EH (cell line): ENCODE measurements at regions not wholly inside any gene's neighbourhood (a gene's known extent, or its start where the extent isn't known, plus 50 kb on each side); places are given as distances from the start of the nearest gene placed in this dataset.

Experiments used
- DNase-seq: peaks from one replicate; pipeline ENCODE4 v3.0.0-alpha.2; 2015; ENCODE audit warnings: low read depth

DNA sequence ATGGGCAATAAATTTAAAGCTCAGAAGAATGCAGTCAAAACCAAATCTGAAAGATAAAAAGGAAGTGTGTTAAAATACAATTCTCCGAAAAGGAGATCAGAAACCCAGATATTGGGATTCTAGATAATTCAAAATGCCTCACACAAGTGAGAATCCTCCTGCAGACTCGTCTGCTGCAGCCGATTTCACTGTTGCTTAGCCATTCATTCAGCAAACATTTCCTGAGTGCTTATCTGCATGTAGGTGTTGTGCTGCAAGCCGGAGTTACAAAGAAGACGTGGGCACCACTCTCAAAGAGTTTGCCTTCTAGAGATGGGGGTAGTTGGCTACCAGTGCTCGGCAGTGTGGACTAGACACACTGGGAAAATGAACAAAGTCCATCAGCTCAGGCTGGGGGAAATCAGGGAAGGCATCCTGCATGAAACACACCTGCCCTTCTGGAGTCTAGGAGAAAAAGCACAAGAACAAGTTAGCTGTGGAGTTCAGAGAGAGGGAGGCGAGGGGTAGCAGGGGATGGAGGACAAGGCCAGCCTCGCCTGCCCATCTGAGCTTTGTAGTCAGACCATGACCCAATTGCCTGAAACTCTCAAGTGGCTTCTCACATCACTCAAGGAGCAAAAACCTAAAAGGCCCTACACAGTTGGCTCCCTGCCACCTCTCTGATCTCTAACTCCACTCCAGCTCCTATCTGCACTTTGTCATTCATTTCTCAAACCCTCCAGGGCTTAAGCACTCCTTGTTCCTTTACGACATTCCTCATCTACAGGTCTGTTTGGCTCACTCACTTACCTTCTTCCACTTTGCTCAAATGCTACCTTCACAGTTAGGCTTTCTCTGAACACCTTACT lies 310.0 kb upstream of the DDHD1 start:
- no peak for DNase-seq

DNA sequence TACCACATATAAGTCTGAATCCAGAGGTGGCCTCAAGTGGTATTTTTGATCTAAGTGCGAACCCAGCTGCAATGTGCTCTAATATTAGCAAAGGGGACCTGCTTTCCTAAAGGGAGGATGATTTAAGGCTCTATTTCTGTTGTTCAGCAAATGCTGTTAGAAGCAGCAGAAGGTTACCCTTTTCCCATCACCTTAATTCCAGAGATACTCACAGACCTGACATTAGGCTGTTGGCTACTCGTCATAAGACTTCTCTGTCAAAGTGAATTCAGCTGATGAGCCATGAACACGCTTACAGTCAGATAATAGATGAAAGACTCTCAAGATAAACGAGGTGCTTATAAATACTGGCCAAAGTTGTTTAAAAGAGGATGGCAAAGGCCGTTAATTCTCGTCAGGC lies 308.7 kb upstream of the DDHD1 start:
- DNase-seq, result no peak

- DNase-seq, result no peak
These were observed 307.4 kb upstream of the DDHD1 start for GRCh38 chr14:53460544-53460943.

DNA sequence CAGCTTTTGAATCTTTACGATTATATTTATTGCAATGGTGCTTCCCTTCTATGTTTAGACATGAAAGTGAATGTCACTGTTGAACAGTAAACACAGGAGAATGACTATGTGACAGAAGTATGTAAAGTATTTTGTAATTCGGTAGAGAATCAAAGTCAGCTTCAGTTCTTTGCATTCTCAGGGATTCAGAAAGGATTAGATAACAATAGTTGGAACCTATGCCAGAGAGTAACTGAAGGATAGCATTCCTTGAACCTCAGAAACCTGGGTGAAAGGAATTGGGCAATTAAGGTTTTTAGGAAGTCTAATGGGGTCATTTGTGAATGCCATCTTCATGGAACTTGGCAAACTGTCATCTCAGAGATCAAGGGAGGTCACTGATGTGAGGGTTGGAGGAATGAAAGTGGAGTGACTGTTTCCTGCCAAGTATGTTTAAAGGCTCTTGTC lies 305.3 kb upstream of the DDHD1 start:
- DNase-seq, result peak; percentile 71

- DNase-seq, result no peak
These were observed 303.8 kb upstream of the DDHD1 start for GRCh38 chr14:53456931-53457330.

GRCh38 chr14:53452005-53452673 lies 299.0 kb upstream of the DDHD1 start:
- no peak for DNase-seq

GRCh38 chr14:53450871-53451270 lies 297.7 kb upstream of the DDHD1 start:
- DNase-seq, result peak; percentile 37

GRCh38 chr14:53448682-53449081 lies 295.6 kb upstream of the DDHD1 start:
- DNase-seq, result no peak

- DNase-seq, result no peak
These were observed 291.7 kb upstream of the DDHD1 start for GRCh38 chr14:53444677-53445312.

DNA sequence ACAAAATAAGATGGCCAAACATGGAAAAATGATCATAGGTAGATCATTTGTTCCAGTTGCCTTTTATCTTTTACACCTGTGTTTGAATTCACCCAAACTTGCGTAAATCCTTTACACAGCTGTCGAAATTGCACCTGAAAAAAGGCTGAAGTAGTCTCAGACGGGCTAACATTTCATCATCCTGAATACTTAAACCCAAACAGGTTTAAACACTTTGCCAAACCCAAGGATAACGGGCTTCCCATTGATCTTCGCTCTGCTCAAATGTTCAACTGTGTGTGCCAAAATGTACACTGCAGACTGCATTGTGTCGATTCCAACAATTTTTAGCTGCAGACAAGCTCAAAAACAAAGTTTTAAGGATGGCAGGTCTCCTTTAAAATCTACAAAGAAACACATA lies 288.7 kb upstream of the DDHD1 start:
- no peak for DNase-seq

GRCh38 chr14:53437858-53438257 lies 284.7 kb upstream of the DDHD1 start:
- no peak for DNase-seq

- peak; percentile 45 for DNase-seq
These were observed 279.3 kb upstream of the DDHD1 start for GRCh38 chr14:53432378-53432802.

DNA sequence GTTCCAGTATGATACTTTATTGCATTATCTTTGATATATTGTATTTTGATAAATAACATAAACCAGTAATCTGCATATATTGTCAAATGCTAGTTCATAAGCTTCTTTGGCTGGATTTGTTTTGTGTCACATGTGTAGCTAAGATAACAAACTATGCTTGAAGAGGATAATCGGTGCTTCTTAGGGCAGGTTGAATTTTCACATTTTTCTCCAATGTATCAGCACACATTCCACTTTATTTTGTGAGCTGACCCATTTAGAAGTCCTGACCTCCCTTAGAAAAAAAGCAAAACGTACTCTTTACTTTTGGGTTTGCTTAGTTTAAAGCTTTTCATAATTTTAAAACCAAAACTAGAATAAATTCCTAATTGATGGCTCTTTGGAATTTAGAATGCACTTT lies 277.7 kb upstream of the DDHD1 start:
- peak; percentile 16 for DNase-seq

- peak; percentile 35 for DNase-seq
These were observed 259.9 kb upstream of the DDHD1 start for GRCh38 chr14:53412819-53413675.

DNA sequence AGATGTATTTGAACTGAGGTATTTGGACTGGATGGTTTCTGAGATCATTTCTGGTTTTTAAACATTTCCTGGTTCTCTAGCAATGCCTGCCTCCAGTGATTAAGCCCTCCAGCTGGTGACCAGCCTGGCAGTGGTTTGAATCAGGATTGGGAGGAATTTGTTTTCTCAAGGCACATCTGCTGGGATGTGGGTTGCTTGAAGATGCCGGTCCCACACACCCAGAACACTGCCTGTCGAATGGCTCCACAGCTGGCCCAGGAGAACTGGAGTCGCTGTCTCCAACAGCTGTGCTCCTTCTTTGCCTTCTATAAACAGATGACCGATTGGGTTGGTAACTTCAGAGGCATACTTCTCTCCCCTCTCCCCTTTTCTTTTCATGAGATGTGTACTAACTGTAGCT lies 258.0 kb upstream of the DDHD1 start:
- DNase-seq, result peak; percentile 67

DNA sequence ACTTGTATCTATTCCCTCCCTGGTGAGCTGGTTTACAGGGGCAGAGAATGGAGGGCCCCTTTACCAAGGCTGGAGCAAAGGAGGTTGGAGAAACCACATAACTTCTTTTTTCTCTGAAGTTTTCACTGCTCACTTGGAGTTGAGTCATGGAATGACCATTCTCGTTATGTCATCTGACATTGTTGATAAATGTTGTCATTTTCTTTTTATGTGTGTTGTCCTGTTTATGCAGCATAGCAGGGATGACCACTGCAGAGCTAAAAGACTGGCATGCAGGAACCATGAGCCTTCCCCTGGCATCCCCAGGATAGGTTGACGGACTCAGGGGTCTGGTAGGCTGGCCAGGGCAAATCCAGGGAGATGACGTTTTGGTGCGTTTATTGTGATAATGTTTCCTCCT lies 256.8 kb upstream of the DDHD1 start:
- DNase-seq, result peak; percentile 72

- peak; percentile 11 for DNase-seq
These were observed 256.2 kb upstream of the DDHD1 start for GRCh38 chr14:53409289-53409688.

DNA sequence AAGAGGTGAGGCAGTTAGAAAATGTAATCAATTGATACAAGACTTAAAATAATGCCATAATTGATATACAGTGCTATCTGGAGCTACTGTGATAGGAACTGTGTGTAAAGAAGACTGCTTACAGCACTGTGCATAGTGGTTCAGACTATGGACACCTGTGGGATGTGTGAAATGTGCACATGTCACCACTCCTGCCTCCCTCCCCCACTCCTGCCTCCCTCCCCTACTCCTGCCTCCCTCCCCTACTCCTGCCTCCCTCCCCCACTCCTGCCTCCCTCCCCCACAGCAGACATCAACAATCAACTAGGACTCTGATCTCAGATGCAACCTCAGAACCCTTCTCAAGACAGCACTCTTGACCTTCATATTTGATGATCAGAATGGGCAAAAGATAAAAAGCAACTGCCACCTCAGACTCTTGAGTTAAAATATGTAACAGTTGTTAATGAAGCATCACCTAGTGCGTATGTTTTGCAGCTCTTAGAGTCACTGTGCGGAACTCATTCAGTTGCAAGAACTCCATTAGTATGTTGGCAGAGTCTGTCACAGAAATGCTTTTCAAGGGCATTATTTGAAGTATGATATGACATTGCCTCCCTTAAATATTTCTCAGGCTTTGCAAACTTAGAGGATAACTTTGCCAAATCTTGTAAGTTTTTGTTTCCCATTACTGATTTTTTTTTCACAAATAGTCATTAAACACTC lies 255.2 kb upstream of the DDHD1 start:
- no peak for DNase-seq

DNA sequence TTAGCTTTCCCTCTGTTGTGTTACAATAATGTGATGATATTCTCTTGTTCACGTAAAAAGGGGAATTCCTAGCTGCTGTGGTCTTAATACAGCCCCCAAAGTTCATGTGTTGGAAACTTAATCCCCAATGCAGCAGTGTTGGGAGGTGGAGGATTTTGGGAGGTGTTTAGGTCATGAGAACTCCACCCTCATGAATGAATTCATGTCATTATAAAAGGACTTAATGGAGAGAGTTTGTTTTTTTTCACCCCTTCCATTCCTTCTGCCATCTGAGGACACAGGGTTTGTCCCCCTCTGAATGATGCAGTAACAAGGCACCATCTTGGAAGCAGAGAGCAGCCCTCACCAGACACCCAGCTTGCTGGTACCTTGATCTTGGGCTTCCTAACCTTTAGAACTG lies 253.4 kb upstream of the DDHD1 start:
- DNase-seq, result no peak

DNA sequence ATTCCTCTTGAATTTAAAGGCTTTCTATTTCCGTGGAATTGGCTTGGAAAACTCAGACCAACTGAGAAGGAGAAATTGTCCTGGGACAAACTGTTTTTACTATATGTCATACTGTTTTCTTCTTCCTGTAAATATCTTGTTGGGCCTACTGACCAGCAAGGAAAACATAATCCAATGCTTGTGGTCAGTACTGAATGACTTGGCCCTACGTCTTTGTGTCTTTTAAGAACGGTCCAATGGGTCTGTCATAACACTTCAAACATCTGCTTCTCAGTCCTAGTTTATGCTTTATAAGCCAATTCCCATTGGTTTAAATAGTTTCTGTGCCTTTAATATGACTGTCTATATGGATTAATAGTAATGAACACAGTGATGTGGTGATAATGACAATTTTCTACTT lies 248.5 kb upstream of the DDHD1 start:
- no peak for DNase-seq

GRCh38 chr14:53399057-53399456 lies 245.9 kb upstream of the DDHD1 start:
- peak; percentile 80 for DNase-seq
